ENCODE measurements at regions not wholly inside any gene's neighbourhood (a gene's known extent, or its start where the extent isn't known, plus 50 kb on each side); places are given as distances from the start of the nearest gene placed in this dataset.

GRCh38 chr2:64233376-64233922, 89.2 kb upstream of the PELI1 start:
- TF ChIP-seq CTCF (IDR thresholded peaks at IDR 0.05): no peak
- TF ChIP-seq POLR2A (IDR thresholded peaks at IDR 0.05): no peak
